GM12872 (cell line): ENCODE measurements at regions not wholly inside any gene's neighbourhood (a gene's known extent, or its start where the extent isn't known, plus 50 kb on each side); places are given as distances from the start of the nearest gene placed in this dataset.

Source experiments
- CTCF ChIP-seq: IDR thresholded peaks from 3 replicates; pipeline ENCODE4 v1.5.1; 2011; ENCODE audit warnings: low read depth, mild to moderate bottlenecking, low read length, moderate library complexity; ENCODE audit not compliant: insufficient read depth

- no peak for TF ChIP-seq CTCF
Observed at GRCh38 chr1:234845097-234845660, 235.2 kb upstream of the IRF2BP2 start.

- no peak for TF ChIP-seq CTCF
Observed at GRCh38 chr1:234844479-234845031, 234.6 kb upstream of the IRF2BP2 start.

GRCh38 chr1:234843946-234844345 lies 234.0 kb upstream of the IRF2BP2 start:
- TF ChIP-seq CTCF: no peak

- TF ChIP-seq CTCF: 0 out of 3 replicates have a peak, but pooled peaks have one; percentile 1
Observed at GRCh38 chr1:234842726-234843641, 233.0 kb upstream of the IRF2BP2 start.

GRCh38 chr1:234841710-234842231 lies 231.8 kb upstream of the IRF2BP2 start:
- no peak for TF ChIP-seq CTCF

- TF ChIP-seq CTCF: no peak
Observed at GRCh38 chr1:234841281-234841680, 231.3 kb upstream of the IRF2BP2 start.

GRCh38 chr1:234840843-234841242 lies 230.9 kb upstream of the IRF2BP2 start:
- TF ChIP-seq CTCF: no peak
